Esophagus muscularis mucosa (tissue), 4 donors: ENCODE measurements at regions not wholly inside any gene's neighbourhood (a gene's known extent, or its start where the extent isn't known, plus 50 kb on each side); places are given as distances from the start of the nearest gene placed in this dataset.

ENCODE experiments used
- DNase-seq: peaks from one replicate; pipeline ENCODE4 v3.0.0-alpha.2; 2017; ENCODE audit errors: extremely low spot score
- H3K27ac ChIP-seq, 4 donors: fragments of 200-600 bp; sonication (generic); replicated peaks in 1 of 4; 1 replicate in 3 of 4; 2 replicates in 1 of 4; pipeline ENCODE4 v1.5.1; 2016 to 2019; ENCODE audit warnings: mild to moderate bottlenecking in 1 of 4
- H3K27me3 ChIP-seq, 4 donors: fragments of 200-600 bp; sonication (generic); one replicate each; pipeline versions ENCODE4 v1.5.1 to v1.6.0; 2016 to 2019
- H3K36me3 ChIP-seq, 4 donors: fragments of 200-600 bp; sonication (generic); one replicate each; pipeline ENCODE4 v1.5.1; 2016 to 2019
- H3K4me1 ChIP-seq, 4 donors: fragments of 200-600 bp; sonication (generic); one replicate each; pipeline ENCODE4 v1.5.1; 2016 to 2019
- H3K4me3 ChIP-seq, 4 donors: fragments of 200-600 bp; sonication (generic); 1 replicate in 2 of 4; 2 replicates in 2 of 4; pipeline ENCODE4 v1.5.1; 2016 to 2019; ENCODE audit warnings: mild to moderate bottlenecking in 4 of 4, moderate library complexity in 1 of 4
- H3K9me3 ChIP-seq, 4 donors: fragments of 200-600 bp; sonication (generic); 1 replicate in 3 of 4; 2 replicates in 1 of 4; pipeline ENCODE4 v1.5.1; 2016 to 2019
- EP300 ChIP-seq: sonication (generic); formaldehyde crosslinking; IDR thresholded peaks from one replicate; pipeline ENCODE4 v1.6.1; 2017; ENCODE audit warnings: antibody characterized with exemption
- POLR2A ChIP-seq: fragments of 450-650 bp; IDR thresholded peaks from one replicate; pipeline ENCODE4 v1.6.1; 2017; ENCODE audit warnings: antibody characterized with exemption, moderate library complexity, mild to moderate bottlenecking, low read depth
- POLR2AphosphoS5 ChIP-seq, 2 donors: sonication (generic); formaldehyde crosslinking; IDR thresholded peaks; one replicate each; pipeline ENCODE4 v1.6.1; 2017; ENCODE audit warnings: antibody characterized with exemption in 2 of 2
- WGBS: methylation state at CpG from one replicate; pipeline ENCODE4 v1.1.5; 2018; 5-methylcytosine and 5-hydroxymethylcytosine counted together
- intact Hi-C: fragments of 100-400 bp; cut with DNase I; formaldehyde crosslinking; loops from one replicate; pipeline ENCODE4 v1.15.1; 2023
- TF ChIP-seq, protein P1 (sequence below), 3 experiments: fragments of 200-600 bp in 2 of 3; fragments of 450-650 bp in 1 of 3; sonication (generic) in 2 of 3; IDR thresholded peaks; one replicate each; pipeline ENCODE4 v1.5.1; 2017 to 2019; ENCODE audit warnings: antibody characterized with exemption in 3 of 3, mild to moderate bottlenecking in 2 of 3, moderate library complexity in 1 of 3

DNA sequence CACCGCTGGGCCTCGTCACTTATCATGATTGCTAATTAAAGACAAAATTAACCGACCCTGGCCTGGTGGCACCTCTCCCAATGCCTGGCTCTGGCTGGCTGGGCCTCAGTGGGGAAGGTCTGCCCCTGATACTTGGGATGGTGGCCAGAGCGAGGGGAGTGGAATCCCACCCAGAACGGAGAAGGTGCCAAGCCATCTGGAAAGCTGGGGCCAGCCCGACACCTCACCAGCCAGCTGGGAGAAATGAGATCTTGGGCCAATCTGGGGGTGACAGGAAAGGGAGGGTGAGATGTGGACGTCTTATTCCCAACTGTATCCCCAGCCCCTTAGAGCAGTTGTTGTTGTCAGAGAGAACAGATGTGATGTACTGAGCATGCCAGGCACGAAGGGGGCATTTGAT, 215.0 kb upstream of the PWP1 start:
- Histone ChIP-seq H3K27me3 (peaks cover 0 to under 1% (median 0%) of the 10 kb centered on the region in 4 donors), H3K9me3 (no peaks in the 10 kb centered on the region), H3K4me3 (no peak overlapping the region), H3K36me3 (no peaks in the 10 kb centered on the region), H3K4me1 (no peaks in the 10 kb centered on the region), H3K27ac (no peak overlapping the region)
- DNase-seq, result no peak
- WGBS, result 85% methylated on average over 4 of the region's 8 CpGs
- no peak for TF ChIP-seq EP300
- no peak for TF ChIP-seq POLR2AphosphoS5 (IDR thresholded peaks at IDR 0.05)
- TF ChIP-seq POLR2A, result no peak
- TF ChIP-seq, protein P1, sequence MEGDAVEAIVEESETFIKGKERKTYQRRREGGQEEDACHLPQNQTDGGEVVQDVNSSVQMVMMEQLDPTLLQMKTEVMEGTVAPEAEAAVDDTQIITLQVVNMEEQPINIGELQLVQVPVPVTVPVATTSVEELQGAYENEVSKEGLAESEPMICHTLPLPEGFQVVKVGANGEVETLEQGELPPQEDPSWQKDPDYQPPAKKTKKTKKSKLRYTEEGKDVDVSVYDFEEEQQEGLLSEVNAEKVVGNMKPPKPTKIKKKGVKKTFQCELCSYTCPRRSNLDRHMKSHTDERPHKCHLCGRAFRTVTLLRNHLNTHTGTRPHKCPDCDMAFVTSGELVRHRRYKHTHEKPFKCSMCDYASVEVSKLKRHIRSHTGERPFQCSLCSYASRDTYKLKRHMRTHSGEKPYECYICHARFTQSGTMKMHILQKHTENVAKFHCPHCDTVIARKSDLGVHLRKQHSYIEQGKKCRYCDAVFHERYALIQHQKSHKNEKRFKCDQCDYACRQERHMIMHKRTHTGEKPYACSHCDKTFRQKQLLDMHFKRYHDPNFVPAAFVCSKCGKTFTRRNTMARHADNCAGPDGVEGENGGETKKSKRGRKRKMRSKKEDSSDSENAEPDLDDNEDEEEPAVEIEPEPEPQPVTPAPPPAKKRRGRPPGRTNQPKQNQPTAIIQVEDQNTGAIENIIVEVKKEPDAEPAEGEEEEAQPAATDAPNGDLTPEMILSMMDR (IDR thresholded peaks at IDR 0.05), result no peak
- intact Hi-C loops, result no loop called here

DNA sequence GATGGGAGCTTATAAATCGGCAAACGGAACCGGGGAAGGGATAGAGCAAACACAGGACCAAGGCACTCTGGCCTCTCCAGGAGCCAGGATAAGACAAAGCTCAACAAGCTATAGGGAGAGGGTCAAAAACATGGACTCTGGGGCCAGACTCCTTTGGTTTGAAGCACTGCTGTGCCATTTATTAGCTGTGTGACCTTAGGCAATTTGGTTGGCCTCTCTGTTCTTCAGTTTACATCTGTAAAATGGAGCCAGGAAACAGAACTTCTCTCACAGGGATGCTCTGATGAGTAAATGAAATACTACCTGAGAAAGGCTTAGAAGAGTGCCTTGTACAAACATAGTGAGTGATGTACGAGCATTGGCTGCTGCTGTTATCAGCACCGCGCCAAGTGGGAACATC, 213.3 kb upstream of the PWP1 start:
- H3K36me3 ChIP-seq, result no peaks in the 10 kb centered on the region
- peaks cover 0 to 5% (median 0%) of the 10 kb centered on the region in 4 donors for H3K27me3 ChIP-seq
- intact Hi-C loops, result no loop called here
- H3K9me3 ChIP-seq, result no peaks in the 10 kb centered on the region
- 81% methylated on average over 6 of the region's 6 CpGs for WGBS
- H3K4me1 ChIP-seq, result no peaks in the 10 kb centered on the region
- no peak overlapping the region for H3K27ac ChIP-seq
- DNase-seq, result no peak
- H3K4me3 ChIP-seq, result no peak overlapping the region
- TF ChIP-seq POLR2A, result no peak
- TF ChIP-seq POLR2AphosphoS5 (IDR thresholded peaks at IDR 0.05), result no peak
- TF ChIP-seq, protein P1 (IDR thresholded peaks at IDR 0.05), result no peak
- TF ChIP-seq EP300, result no peak

DNA sequence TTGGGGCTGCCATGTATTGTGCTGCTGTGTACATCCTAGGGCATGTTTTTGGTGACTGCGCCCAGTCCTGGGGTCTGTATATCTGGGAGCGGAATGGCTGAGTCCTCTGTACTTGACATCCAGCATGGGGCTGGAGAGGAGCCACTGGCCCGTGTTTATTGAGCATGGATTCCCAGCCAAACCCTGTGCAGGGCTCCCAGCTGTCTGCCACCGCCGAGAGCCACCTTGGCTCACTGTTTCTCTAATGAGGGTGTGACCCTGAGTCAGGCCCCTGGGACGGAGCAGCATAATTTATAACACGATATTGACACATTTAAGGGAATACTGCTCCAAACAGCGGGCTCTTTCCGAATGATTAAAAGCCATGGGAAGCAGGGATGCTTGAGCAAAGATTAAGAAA, 211.5 kb upstream of the PWP1 start:
- no peak for DNase-seq
- no peaks in the 10 kb centered on the region for H3K9me3 ChIP-seq
- H3K4me1 ChIP-seq, result no peaks in the 10 kb centered on the region
- WGBS, result 84% methylated on average over 5 of the region's 9 CpGs
- intact Hi-C loops, result no loop called here
- no peaks in the 10 kb centered on the region for H3K36me3 ChIP-seq
- no peak overlapping the region for H3K4me3 ChIP-seq
- peaks cover 0 to 5% (median 0%) of the 10 kb centered on the region in 4 donors for H3K27me3 ChIP-seq
- TF ChIP-seq EP300 (no peak), POLR2AphosphoS5 (IDR thresholded peaks at IDR 0.05) (no peak), POLR2A (no peak)
- TF ChIP-seq, protein P1 (IDR thresholded peaks at IDR 0.05), result no peak
- no peak overlapping the region for H3K27ac ChIP-seq

DNA sequence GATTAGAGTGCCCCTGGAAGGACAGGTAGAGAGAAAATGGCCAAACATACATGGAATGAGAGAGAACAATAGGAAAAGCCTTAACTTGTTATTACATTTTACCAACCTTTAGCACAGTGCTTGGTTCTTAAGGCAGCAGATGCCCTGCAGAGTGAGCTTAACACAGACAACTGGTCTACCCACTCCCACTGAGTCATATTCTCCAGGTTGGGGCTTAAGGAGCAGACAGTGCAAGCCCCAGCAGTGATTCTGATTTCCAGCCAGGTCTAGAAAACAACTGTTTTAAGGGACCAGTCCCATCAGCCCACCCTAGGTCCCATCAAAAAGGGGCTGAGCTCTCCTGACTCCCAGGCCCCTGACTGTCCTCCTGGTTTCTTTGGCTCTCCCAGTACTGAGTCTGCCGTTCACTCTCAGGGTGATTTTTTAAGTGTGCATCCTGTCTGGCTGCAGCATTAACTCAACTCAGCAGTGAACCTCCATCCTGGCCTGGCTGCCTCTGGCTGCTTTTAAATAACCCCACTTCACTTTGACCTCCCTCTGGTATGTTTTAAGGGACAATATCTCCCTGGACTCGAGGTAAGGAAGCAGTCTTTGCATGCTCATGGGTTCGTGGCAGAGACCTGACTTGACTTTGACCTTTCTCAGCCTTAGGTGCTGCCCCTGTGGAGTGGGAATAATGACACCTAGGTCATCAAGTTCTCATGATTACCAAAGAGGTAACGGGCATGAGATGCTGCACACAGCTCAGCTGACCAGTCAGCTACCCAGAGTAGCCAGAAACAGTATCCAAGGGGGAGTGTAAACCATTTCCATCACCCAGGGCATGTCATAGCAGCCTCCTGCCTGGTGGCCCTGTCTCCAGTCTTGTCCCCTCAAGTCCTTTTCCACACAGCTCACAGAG, 210.7 kb upstream of the PWP1 start:
- intact Hi-C loops, result no loop called here
- H3K36me3 ChIP-seq, result no peaks in the 10 kb centered on the region
- no peaks in the 10 kb centered on the region for H3K4me1 ChIP-seq
- H3K9me3 ChIP-seq, result no peaks in the 10 kb centered on the region
- no peak overlapping the region for H3K4me3 ChIP-seq
- H3K27ac ChIP-seq, result no peak overlapping the region
- no peak for DNase-seq
- TF ChIP-seq POLR2AphosphoS5 (IDR thresholded peaks at IDR 0.05) (no peak), EP300 (no peak), POLR2A (no peak)
- TF ChIP-seq, protein P1 (IDR thresholded peaks at IDR 0.05), result no peak
- WGBS, result 77% methylated on average over 3 of the region's 4 CpGs
- peaks cover 0 to 5% (median 0%) of the 10 kb centered on the region in 4 donors for H3K27me3 ChIP-seq
